Daoy (cell line): ENCODE measurements at regions not wholly inside any gene's neighbourhood (a gene's known extent, or its start where the extent isn't known, plus 50 kb on each side); places are given as distances from the start of the nearest gene placed in this dataset.

Experiments
- DNase-seq: peaks from one replicate; pipeline ENCODE4 v3.0.0-alpha.2; 2015; ENCODE audit warnings: low read depth

DNA sequence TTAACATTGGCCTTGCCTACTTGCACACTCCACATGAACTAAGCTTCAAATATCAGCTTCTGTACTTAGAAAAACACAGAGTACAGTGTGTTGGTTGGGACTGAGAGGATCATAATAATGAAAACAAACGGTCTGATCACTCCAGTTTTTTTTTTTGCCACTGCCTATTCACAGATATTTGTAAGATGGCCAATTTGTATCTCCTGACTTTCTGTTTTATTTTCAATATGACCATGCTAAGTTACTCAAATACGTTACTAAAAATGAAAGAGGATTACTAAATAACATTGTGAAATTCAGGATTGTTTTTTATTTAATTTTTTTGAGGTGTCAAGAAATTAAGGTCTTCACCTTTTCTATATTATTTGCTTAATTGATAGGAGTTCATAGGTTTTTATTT lies 595.1 kb downstream of the TUSC7 start:
- DNase-seq, result no peak

DNA sequence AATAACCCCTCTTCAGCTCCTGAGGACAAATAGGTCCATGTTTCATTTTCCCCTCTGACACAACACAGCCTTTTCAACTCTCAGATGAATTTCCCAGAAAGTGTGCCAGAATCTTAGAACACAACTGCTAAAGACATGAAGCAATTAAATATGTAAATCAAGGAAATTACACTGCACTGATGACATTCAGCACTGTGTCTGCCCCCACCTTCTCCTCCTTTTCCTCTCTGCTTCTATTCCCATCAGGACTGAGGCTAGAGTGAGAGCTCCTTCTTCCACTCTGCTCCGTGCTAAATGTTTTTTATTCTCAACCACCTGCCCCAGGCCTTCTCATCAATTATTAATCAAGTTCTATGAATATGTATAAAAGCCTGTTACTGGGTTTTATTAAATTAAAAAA lies 596.1 kb downstream of the TUSC7 start:
- DNase-seq, result no peak

DNA sequence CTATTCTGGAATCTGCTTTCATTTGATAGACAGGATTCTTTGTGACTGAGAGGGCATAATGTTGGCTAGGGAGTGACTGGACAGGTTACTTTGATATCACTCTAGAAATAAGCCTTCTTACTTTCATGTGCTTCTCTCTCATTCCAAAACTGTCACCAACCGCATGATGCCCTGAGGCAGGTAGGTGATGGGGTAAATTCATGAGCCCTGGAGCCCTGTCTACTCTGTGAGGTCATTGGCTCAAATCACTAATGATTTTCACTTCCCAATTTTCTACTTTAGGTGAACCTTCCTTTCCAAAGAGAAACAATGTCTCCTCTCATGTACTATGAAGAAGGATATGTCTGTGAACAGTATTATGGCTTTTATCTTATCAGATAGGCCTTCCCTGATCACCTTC lies 596.7 kb downstream of the TUSC7 start:
- no peak for DNase-seq

DNA sequence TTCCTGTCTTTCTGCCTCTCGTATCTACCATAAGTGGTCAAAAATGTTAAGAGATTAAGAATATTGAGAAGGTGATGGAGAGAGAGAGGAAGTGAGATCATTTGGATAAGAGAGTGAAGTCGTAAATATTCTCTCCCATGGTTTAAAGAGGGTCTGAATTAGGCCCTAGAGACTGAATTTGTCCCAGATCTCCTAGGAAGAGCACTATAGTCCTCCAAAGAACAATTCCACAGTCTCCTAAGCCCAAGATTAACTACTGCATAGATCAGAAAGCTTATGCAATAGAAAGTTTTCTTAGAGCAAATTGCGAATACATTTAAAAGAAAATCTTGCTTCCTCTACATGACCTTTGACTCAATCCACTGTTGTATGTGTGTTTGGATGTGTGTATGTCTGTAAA lies 598.8 kb downstream of the TUSC7 start:
- no peak for DNase-seq

DNA sequence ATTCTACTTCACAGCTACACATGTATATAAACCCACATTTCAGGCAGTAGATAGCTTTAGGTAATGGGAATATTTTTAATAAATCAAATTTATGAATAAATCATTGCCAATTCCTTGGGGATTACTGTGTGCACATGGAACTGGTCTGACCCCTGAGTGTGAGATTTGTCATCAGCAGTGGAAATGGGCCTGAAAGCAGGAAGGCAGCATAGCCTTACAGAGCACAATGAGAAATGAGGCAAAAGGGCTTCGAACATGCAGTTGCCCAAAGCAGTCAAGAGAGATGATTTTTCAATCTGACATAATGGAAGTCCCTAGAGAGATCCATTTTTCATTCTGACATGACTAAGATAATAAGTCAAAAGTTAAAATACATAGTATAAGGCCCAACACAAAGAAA lies 599.2 kb downstream of the TUSC7 start:
- DNase-seq, result no peak

DNA sequence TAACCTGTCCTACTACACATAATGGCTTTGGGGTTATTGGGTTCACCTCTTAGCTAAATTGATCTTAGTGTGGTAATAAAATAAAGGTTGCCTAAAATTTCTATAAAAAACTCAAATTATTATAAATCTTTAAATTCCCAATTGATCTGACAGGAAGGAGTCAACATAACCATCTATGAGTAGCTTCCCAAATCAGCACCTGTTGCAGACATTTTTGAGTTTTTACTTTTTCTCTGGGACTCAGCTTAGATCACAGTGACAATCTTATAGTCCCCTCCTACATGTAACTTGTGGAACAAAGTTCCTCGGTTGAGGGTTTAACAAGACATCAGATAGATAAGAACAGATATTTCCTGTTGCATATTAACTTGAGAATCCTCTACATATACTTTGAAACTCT lies 601.0 kb downstream of the TUSC7 start:
- DNase-seq, result no peak

DNA sequence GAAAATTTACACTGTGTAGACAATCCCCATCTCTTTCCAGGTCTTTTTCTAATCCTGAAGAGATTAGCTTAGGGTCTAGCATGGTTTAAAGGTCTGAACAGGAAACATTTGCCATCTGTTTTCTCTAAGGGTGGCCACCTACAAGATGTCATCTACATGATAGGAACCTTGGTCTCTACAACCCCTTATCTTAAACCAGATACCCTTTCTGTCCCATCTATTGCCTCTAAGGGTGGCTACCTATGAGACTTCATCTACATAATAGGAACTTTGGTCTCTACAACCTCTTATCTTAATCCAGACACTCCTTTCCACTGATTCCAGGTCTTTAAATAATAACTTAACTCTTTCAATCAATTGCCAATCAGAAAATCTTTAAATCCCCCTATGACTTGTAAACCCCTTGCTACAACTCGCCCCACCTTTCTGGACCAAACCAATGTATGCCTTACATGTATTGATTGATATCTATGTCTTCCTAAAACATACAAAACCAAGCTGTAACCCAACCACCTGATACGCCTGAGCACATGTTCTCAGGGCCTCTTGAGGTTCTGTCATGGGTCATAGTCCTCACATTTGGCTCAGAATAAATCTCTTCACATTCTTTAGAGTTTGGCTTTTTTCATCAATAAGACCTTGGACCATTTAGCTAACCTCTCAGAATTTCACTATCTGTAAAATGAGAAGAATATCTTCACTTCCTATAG lies 605.0 kb downstream of the TUSC7 start:
- no peak for DNase-seq

DNA sequence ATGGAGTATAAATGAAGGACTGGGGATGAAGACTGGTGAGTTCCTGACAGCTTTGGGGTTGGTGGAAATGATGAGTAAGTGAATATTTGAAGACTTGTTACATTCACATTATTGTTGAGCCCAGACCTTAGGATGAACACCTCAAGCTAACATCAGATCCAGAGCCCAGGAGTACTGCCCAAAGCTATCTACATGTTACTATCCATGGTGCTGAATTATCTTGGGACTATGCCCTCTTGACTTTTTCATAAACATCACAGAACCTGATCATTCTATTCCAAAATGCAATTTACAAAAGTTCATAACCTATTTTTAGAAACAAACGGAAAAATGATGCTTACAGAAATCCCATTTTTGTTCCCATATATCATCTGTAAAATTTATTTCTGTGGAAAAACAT lies 613.3 kb downstream of the TUSC7 start:
- DNase-seq, result peak; percentile 2

DNA sequence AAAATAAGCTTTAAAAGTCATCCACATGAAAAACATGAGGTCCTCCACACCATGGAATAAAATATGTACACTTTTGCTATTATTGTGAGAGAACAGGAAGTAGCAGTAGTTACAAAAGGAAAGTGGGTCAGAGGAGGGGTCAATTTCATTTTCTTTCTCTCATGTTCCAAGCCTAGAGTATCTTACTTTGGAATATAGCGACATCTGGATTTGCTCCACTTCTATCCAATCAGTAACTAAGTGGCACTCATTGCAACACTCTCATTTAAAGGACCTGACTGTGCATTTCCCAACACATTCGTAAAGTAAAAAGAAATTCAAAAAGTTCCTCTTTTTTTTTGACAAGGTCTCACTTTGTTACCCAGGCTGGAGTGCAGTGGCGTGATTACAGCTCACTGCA lies 637.3 kb downstream of the TUSC7 start:
- DNase-seq, result no peak

DNA sequence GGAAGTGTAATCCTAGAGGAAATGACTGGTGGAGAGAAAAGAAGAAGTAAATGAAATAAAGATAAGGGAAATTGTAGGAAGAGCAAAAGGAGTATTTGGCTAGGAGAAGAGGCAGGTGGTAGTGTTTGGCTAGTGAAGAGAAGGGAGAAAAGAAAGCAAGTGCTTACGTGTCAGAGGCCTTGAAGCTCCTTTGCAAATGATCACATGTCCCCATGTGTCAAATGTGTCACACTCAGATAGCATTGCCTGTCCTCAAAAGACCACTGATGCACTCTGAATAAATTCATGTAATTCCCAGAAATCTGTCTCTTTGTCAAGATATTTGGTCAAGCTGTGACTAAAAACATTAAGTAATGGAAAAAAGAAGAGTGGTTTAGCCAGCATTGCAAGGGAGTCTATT lies 639.3 kb downstream of the TUSC7 start:
- DNase-seq, result no peak

DNA sequence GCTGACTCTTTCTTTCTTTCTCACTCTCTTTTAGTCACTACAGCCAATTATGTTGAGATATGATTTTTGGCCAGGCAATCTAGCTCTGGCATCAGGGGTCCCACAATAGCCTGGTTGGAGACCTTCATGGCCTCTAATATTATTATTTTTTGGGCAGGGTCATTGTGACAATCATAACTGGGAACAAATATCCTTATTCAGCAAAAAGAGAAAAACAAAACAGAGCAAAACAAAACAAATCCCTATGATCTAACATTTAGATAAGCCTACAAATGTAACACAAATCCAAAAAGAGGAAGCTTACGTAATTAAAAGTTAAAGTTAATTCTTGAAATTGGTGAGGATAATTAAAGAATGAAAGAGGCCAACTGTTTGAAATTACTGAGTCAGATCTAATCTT lies 640.0 kb downstream of the TUSC7 start:
- DNase-seq, result no peak

DNA sequence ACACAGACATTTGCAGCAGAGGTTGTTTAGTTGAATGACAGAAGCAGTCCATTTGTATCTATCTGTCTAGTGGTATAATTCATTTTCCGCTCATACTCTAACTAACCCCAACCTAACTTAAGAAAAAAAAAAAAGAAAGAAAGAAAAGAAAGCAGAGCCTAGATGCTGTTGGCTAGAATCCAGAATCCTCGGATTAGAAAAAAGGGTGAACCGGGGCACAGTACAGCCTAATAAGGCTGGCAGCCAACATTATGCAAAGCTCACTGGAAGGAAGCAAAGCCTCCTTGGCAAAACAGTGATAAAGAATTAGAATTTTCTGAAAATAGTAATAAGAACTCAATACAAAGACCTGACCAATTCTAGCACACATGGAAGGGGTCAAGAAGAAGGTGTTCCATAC lies 640.8 kb downstream of the TUSC7 start:
- DNase-seq, result no peak

DNA sequence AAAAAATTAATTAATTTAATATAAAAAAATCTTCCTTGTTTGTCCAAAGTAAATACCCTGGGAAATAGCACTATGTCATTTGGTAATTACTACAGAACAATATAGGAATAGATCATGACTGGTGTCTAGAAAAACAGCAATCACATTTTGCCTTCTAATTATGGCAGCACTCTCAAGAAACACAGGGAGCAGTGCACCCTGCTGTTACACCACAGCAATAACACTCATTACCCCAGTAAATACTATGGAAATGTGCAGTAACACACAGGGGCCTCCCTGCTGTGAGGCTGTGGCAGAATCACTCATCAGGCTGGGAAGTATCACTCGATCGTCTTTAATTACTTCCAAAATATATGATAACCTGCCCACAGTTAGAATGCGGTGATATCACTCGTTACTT lies 646.0 kb downstream of the TUSC7 start:
- DNase-seq, result peak; percentile 46

DNA sequence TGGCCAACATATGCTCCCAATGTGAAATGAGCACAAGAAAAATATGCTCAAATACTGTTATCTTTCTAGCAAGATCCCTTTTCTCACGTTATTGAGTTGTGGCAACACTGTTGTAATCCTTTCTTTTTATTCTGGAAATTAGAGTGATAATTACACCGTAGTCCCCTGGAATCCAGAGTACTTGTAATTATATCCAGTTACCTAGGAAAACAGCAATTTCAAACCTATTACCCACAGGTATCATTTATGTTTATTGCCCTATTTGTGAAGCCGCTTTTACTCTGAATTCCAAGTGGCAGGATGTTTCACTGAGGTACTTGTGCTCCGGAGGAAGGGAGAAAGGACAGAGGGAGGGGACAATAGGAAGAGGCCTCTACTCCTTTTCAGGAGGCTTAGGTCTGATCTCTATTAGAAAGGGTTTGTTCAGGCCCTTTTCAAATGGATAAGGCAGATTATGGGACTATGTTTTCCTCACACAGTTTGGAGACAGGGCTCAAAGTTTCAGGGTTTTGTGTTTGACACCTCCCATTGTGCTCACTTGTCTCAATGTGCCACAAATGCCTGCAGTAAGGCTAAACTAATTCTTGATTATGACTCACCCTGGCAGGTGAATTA lies 646.6 kb downstream of the TUSC7 start:
- no peak for DNase-seq

DNA sequence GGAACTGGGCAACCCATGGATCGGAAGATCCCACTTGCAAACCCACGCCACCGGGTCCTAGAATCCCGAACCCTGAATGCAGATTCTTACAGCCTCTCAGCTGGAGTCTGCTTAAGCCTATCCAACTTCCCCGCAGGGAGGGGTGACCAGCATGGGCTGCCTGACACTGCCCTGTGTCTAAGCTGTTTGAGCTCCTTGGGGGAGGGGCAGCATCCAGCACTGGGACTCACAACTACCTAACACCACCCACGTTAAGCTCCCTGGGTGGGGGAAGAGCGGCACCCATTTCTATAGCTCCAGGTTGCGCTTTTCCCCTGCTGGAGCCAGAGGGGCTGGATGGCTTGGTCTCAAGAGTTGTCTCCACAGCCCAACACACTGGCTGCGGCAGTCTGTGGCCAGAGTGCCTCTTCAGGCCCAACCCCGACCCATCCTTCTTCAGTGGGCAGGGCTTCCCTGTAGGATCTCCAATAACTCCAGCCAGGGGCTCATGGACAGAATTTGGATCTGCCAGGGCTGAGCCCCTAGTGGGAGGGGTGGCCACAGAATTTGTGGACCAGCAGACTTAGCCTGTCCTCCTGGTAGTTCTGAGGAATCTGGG lies 649.2 kb downstream of the TUSC7 start:
- no peak for DNase-seq

DNA sequence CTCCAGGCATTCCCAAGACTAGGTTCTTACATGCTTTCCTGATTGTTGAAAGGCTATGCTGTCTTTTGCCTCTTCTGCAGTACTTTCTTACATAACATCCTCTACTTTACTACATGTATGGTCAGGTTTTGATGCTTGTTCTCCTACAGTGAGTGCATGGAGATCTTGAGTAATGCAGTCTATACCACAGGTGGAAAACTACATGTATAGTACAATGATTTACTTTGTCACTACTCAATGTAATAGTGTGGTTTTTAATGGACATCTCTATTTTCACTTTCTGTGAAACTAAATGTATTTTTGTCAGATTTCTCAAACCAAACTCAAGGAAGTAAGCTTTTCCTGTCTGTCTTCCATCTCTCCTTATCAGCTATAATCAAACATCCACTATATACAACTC lies 657.0 kb downstream of the TUSC7 start:
- DNase-seq, result no peak

DNA sequence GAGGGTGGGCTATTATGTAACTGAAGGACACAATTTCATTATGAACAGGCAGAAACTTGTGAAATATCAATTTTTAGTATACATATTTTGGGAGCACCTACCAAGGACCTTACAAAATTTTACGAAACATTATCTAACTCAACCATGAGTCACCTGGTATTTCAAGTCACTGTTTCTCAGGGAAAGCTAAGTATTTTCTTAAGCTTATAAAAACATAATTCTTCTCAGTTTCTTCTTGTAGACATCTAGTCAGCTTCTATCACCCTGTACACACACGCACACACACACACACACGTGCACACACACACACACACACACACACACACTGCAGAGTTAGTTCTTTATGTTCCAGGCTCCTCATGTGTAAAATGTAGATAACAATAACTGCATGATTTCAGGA lies 658.3 kb downstream of the TUSC7 start:
- no peak for DNase-seq

DNA sequence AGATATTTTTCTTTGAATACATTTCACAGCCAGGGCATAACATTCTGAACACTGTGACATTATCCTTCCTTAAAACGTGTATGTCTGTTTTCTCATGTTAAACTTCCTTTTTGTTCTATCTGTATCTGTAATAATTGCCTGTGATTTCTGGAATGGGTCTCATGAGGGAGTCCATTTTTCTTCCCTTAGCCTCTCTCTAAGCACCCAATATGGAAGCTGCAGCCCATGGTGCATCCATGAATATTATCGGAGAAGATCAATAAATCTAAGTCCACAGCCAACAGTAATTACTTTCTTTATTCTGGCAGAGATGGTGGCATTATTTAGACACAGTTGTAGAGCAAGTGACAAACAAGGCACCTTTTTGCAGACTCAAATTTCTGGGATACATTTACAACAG lies 671.1 kb downstream of the TUSC7 start:
- DNase-seq, result no peak

DNA sequence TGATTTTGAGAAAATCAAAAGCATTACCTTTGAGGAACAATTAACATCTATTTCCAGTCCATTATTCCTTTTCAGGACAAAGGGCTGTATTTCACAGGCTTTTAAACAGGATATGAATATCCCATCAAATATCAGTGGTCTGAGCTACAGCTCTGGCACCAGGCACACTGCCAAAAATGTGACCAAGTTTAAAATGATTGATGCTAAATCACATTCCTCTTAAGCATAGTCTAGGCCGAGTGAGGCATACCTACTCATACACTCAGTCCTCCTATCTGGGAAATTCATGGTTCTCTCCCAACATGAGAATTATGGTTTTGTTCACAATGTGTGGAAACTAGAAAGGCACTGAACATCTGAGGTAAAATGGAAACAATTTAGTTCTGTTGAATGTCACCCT lies 683.5 kb downstream of the TUSC7 start:
- no peak for DNase-seq

DNA sequence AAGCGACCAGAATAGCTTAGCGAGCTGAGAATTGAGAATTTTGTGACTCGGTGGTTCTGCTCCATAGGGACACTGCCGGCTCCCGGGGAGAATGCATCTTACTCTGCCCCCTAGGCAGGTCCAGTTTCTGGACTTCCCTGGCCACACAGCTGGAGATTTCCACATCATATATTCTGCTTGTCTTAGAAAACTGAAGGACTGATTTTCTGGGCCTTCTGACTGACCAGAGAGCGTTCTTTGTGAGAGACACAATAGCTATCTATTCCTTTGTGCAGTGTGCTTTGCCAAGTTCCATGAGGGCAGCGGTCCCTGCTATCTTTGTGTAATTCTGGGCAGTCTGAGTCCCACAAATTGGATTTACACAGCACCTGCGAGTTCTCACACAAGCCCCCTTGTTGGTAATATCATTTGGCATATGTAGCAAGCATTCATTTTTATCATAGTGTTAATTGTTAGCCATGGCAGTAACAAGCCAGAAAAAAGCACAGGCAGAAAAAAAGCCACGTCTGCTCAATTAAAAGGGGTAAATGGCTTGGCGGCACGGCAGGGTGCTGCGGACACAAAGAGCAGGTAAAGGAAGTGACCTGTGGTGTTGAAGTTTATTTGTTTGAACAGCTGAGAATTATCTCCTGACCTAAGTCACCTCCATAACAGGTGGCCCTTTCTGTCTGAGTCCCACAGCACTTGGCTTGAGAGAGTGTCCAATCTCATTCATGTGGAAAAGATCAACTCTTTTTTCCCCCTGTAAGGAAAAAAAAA lies 688.7 kb downstream of the TUSC7 start:
- no peak for DNase-seq

DNA sequence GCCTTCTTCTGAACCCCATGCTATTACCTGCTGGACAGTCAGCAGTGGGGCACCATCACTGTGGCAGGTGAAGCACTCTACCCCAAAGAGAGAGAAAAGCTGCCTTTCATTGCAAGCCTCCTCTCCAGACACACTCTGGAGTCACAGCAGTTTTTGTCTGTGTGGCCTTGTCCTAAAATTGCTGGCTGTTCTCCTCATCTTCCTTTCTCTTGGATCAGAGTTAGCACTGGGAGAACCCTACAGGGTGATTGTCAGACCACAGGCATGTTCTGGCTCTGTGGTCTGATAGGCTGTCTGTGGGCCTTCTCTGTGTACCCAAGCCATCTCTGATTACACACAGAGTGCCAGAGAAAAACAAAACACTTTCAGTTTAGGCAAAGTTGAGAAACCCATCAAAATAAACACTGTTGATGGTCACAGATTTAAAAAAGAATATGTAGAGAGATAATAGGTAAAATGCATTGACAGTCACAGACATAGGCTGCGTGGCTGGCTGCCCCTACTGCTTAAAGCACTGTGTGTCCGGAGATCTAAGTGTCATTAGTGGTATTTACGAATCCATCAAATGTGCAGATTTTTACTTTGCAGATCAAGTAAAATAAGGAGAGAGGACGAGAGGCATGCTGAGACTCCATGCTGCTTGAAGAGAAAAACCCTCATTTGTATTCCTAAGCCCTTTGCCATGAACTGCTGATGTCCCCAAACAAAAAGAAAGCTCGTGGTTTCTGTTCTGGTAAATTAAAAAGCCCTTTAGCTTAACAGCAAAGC lies 689.9 kb downstream of the TUSC7 start:
- peak; percentile 32 for DNase-seq

DNA sequence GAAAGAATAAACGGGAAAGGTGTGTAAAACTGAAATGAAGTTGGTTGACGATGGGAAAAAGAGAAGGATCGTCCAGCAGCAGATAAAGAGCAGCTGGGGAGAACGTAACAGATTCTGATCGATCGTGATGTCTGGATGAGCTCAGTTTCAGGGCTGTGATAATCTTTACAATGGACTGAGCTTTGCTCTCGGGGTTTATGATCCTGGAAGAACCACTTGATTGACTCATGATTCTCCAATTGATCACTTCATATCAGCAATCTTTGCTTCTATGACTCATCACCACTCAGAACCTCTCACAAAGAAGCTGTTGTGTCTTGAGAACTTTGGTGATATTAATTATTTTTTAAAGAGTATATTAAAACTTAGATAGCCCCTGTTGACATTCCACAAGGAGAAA lies 690.7 kb downstream of the TUSC7 start:
- no peak for DNase-seq
